ENCODE measurements at regions not wholly inside any gene's neighbourhood (a gene's known extent, or its start where the extent isn't known, plus 50 kb on each side); places are given as distances from the start of the nearest gene placed in this dataset.

GRCh38 chr1:34645919-34646318 is 108.9 kb upstream of the GJB5 start:
- TF ChIP-seq CTCF (IDR thresholded peaks at IDR 0.05) (no peak), POLR2A (IDR thresholded peaks at IDR 0.05) (no peak)
- no peak overlapping the region for H3K4me3 ChIP-seq
- no peaks in the 10 kb centered on the region for H3K9me3 ChIP-seq
- no peaks in the 10 kb centered on the region for H3K36me3 ChIP-seq
- 54% methylated on average over 3 of the region's 3 CpGs for WGBS (ENCODE audit: insufficient coverage, low coverage, low lambda C conversion rate, missing lambda C conversion rate)
- peaks cover 0 to 6% of the 10 kb centered on the region in 2 donors for H3K27me3 ChIP-seq
- H3K27ac ChIP-seq = no peak overlapping the region
- intact Hi-C loops (cut with DNase I) = no loop called here
- no peaks in the 10 kb centered on the region for H3K4me1 ChIP-seq
- ATAC-seq (no peak), DNase-seq (no peak)

GRCh38 chr1:34648501-34648900 is 106.3 kb upstream of the GJB5 start:
- no peak for ATAC-seq
- no peak for DNase-seq
- 31% methylated on average over 4 of the region's 6 CpGs for WGBS (ENCODE audit: insufficient coverage, low coverage, low lambda C conversion rate, missing lambda C conversion rate)
- no peak overlapping the region for H3K27ac ChIP-seq
- H3K4me1 ChIP-seq = no peaks in the 10 kb centered on the region
- peaks cover 0 to 6% of the 10 kb centered on the region in 2 donors for H3K27me3 ChIP-seq
- H3K36me3 ChIP-seq = no peaks in the 10 kb centered on the region
- TF ChIP-seq CTCF (IDR thresholded peaks at IDR 0.05) (no peak), POLR2A (IDR thresholded peaks at IDR 0.05) (no peak)
- intact Hi-C loops (cut with DNase I) = no loop called here
- no peak overlapping the region for H3K4me3 ChIP-seq
- H3K9me3 ChIP-seq = no peaks in the 10 kb centered on the region

GRCh38 chr1:34650090-34650489 is 104.8 kb upstream of the GJB5 start:
- H3K27ac ChIP-seq = no peak overlapping the region
- no peak overlapping the region for H3K4me3 ChIP-seq
- H3K4me1 ChIP-seq = no peaks in the 10 kb centered on the region
- peaks cover 0 to 6% of the 10 kb centered on the region in 2 donors for H3K27me3 ChIP-seq
- TF ChIP-seq POLR2A (IDR thresholded peaks at IDR 0.05) (no peak), CTCF (IDR thresholded peaks at IDR 0.05) (no peak)
- no peak for DNase-seq
- H3K9me3 ChIP-seq = no peaks in the 10 kb centered on the region
- no peak for ATAC-seq
- no peaks in the 10 kb centered on the region for H3K36me3 ChIP-seq
- 56% methylated on average over 1 of the region's 1 CpG for WGBS (ENCODE audit: insufficient coverage, low coverage, low lambda C conversion rate, missing lambda C conversion rate)
- intact Hi-C loops (cut with DNase I) = no loop called here

GRCh38 chr1:34650800-34651199 is 104.0 kb upstream of the GJB5 start:
- intact Hi-C loops (cut with DNase I) = no loop called here
- Histone ChIP-seq H3K27ac (no peak overlapping the region), H3K27me3 (peaks cover 0 to 6% of the 10 kb centered on the region in 2 donors), H3K4me3 (no peak overlapping the region), H3K4me1 (no peaks in the 10 kb centered on the region), H3K36me3 (no peaks in the 10 kb centered on the region), H3K9me3 (no peaks in the 10 kb centered on the region)
- ATAC-seq (no peak), DNase-seq (no peak)
- WGBS (ENCODE audit: insufficient coverage, low coverage, low lambda C conversion rate, missing lambda C conversion rate) = 61% methylated on average over 5 of the region's 11 CpGs
- TF ChIP-seq CTCF (IDR thresholded peaks at IDR 0.05) (no peak), POLR2A (IDR thresholded peaks at IDR 0.05) (no peak)

GRCh38 chr1:34653110-34653509 is 101.7 kb upstream of the GJB5 start:
- Histone ChIP-seq H3K27me3 (peaks cover 0 to under 1% of the 10 kb centered on the region in 2 donors), H3K9me3 (no peaks in the 10 kb centered on the region), H3K4me3 (no peak overlapping the region), H3K27ac (no peak overlapping the region), H3K4me1 (no peaks in the 10 kb centered on the region), H3K36me3 (no peaks in the 10 kb centered on the region)
- DNase-seq = no peak
- ATAC-seq = no peak
- intact Hi-C loops (cut with DNase I) = no loop called here
- 48% methylated on average over 6 of the region's 7 CpGs for WGBS (ENCODE audit: insufficient coverage, low coverage, low lambda C conversion rate, missing lambda C conversion rate)
- TF ChIP-seq POLR2A (IDR thresholded peaks at IDR 0.05) = no peak
- no peak for TF ChIP-seq CTCF (IDR thresholded peaks at IDR 0.05)

All from right lobe of liver (tissue), 6 donors.